Endothelial cell of umbilical vein (primary cell): ENCODE measurements at regions not wholly inside any gene's neighbourhood (a gene's known extent, or its start where the extent isn't known, plus 50 kb on each side); places are given as distances from the start of the nearest gene placed in this dataset.

Source experiments
- BruUV-seq: library from RNA; stranded (reverse); fragments of 400-500 nt; replicated peaks from 2 replicates; lab custom pipeline; 2021; lab: Mats Ljungman, UMichigan
- CTCF ChIA-PET: fragments of 300-600, 350-600 bp; sonication (Branson Sonifier 250); formaldehyde crosslinking; loops from one replicate; lab custom pipeline; 2021; ENCODE audit warnings: antibody characterized with exemption, inconsistent platforms; lab: Charles Lee
- POLR2A ChIA-PET: fragments of 300-600, 350-600 bp; sonication (Branson Sonifier 250); formaldehyde crosslinking; loops from one replicate; lab custom pipeline; 2021; ENCODE audit warnings: antibody characterized with exemption, inconsistent platforms; lab: Charles Lee
- DNase-seq: peaks from one replicate; pipeline ENCODE4 v3.0.0-alpha.2; 2011; ENCODE audit warnings: low read depth, low spot score
- FAIRE-seq: peaks from 2 replicates; lab custom pipeline; 2011; peaks lifted over from hg19 to GRCh38; lab: Jason Lieb, UNC
- H2AFZ ChIP-seq: 2 replicates; pipeline ENCODE4 v1.6.0; 2012; ENCODE audit warnings: low read depth, low read length, control low read depth, inconsistent platforms
- H3K27ac ChIP-seq: 2 replicates; pipeline ENCODE4 v1.5.1; 2011; ENCODE audit warnings: low read depth, mild to moderate bottlenecking, control low read depth, low read length, moderate library complexity; ENCODE audit not compliant: insufficient read depth
- H3K27me3 ChIP-seq, 2 experiments: 2 replicates each; pipeline versions ENCODE4 v1.6.0 to v1.6.1; 2011; ENCODE audit warnings: low read length in 2 of 2, mixed read lengths in 1 of 2; ENCODE audit not compliant: control insufficient read depth in 2 of 2, insufficient read depth in 2 of 2
- H3K36me3 ChIP-seq, 2 experiments: 2 replicates in 1 of 2; 3 replicates in 1 of 2; pipeline ENCODE4 v1.5.1; 2011; ENCODE audit warnings: low read length in 2 of 2, mild to moderate bottlenecking in 1 of 2, moderate library complexity in 1 of 2; ENCODE audit not compliant: control insufficient read depth in 2 of 2, insufficient read depth in 2 of 2; ENCODE audit errors: extremely low read depth in 1 of 2
- H3K4me1 ChIP-seq: 3 replicates; pipeline ENCODE4 v1.5.1; 2011; ENCODE audit warnings: mild to moderate bottlenecking, low read length; ENCODE audit not compliant: control insufficient read depth, insufficient read depth; ENCODE audit errors: extremely low read depth
- H3K4me2 ChIP-seq: 2 replicates; pipeline ENCODE4 v1.6.1; 2011; ENCODE audit warnings: low read length, control low read depth, mixed read lengths; ENCODE audit not compliant: insufficient read depth
- H3K4me3 ChIP-seq, 3 experiments: fragments of 200-600 bp in 1 of 3; sonication (generic), shearing (Covaris generic) in 1 of 3; replicated peaks in 1 of 3; 2 replicates each; pipeline ENCODE4 v1.5.1; 2011 to 2016; ENCODE audit warnings: control low read depth in 3 of 3, low read length in 3 of 3, mild to moderate bottlenecking in 2 of 3, inconsistent platforms in 1 of 3, low read depth in 1 of 3, moderate library complexity in 1 of 3; ENCODE audit not compliant: insufficient read depth in 1 of 3
- H3K79me2 ChIP-seq: 2 replicates; pipeline ENCODE4 v1.6.0; 2012; ENCODE audit warnings: low read length, inconsistent platforms; ENCODE audit not compliant: control insufficient read depth, insufficient read depth
- H3K9ac ChIP-seq: replicated peaks from 2 replicates; pipeline ENCODE3; 2011; ENCODE audit warnings: low read length, control low read depth; ENCODE audit not compliant: insufficient read depth; ENCODE audit errors: extremely low read depth
- H3K9me1 ChIP-seq: replicated peaks from 3 replicates; pipeline ENCODE4 v1.6.0; 2011; ENCODE audit warnings: mild to moderate bottlenecking, low read length; ENCODE audit not compliant: control insufficient read depth, insufficient read depth; ENCODE audit errors: extremely low read depth
- H3K9me3 ChIP-seq: replicated peaks from 2 replicates; pipeline ENCODE4 v1.5.1; 2012; ENCODE audit warnings: low read length, inconsistent platforms; ENCODE audit not compliant: control insufficient read depth, insufficient read depth
- H4K20me1 ChIP-seq: replicated peaks from 2 replicates; pipeline ENCODE3; 2011; ENCODE audit warnings: mild to moderate bottlenecking, low read length; ENCODE audit not compliant: control insufficient read depth, insufficient read depth; ENCODE audit errors: extremely low read depth
- CTCF ChIP-seq, 2 donors: IDR thresholded peaks; 1 replicate in 1 of 2; 2 replicates in 1 of 2; pipeline ENCODE4 v1.5.1; 2011; ENCODE audit warnings: low read length in 2 of 2, mild to moderate bottlenecking in 2 of 2, moderate library complexity in 2 of 2, control low read depth in 1 of 2, inconsistent platforms in 1 of 2, low read depth in 1 of 2; ENCODE audit not compliant: insufficient read depth in 1 of 2; ENCODE audit errors: extremely low read depth in 1 of 2
- EZH2 ChIP-seq: IDR thresholded peaks from 2 replicates; pipeline ENCODE4 v1.6.1; 2012; ENCODE audit warnings: borderline replicate concordance, low read depth, mild to moderate bottlenecking, moderate library complexity, low read length, inconsistent platforms; ENCODE audit not compliant: severe bottlenecking
- FOS ChIP-seq: IDR thresholded peaks from 2 replicates; pipeline ENCODE4 v1.6.1; 2011; ENCODE audit warnings: mild to moderate bottlenecking, low read length, moderate library complexity, borderline replicate concordance; ENCODE audit not compliant: insufficient read depth
- GATA2 ChIP-seq: IDR thresholded peaks from 2 replicates; pipeline ENCODE4 v1.7.0; 2011; ENCODE audit warnings: low read depth, mild to moderate bottlenecking, moderate library complexity, mixed read lengths, low read length; ENCODE audit not compliant: insufficient read length, insufficient read depth
- JUN ChIP-seq: IDR thresholded peaks from 2 replicates; pipeline ENCODE4 v1.6.1; 2011; ENCODE audit warnings: borderline replicate concordance, low read depth; ENCODE audit not compliant: insufficient read length, insufficient read depth
- MAX ChIP-seq: IDR thresholded peaks from 2 replicates; pipeline ENCODE4 v1.6.1; 2011; ENCODE audit not compliant: insufficient read depth, insufficient read length
- MYC ChIP-seq: IDR thresholded peaks from one replicate; pipeline ENCODE4 v1.6.1; 2011; ENCODE audit warnings: mild to moderate bottlenecking, low read depth, low read length
- POLR2A ChIP-seq: IDR thresholded peaks from 2 replicates; pipeline ENCODE4 v1.6.1; 2012; ENCODE audit warnings: low read depth, mild to moderate bottlenecking, control low read depth, low read length
- POLR2AphosphoS5 ChIP-seq: IDR thresholded peaks from 2 replicates; pipeline ENCODE4 v1.6.1; 2012; ENCODE audit warnings: low read depth, mild to moderate bottlenecking, control low read depth, low read length, moderate library complexity; ENCODE audit not compliant: insufficient read depth
- dilution Hi-C: fragments of 300-500 bp; cut with MboI; formaldehyde crosslinking; loops from one replicate; pipeline ENCODE4 v1.15.0; 2019; ENCODE audit warnings: low sequenced_read_pairs; ENCODE audit not compliant: extremely low pct_ligation_motif_present
- intact Hi-C: fragments of 100-400 bp; cut with micrococcal nuclease; formaldehyde crosslinking; loops from one replicate; pipeline ENCODE4 v1.10.0; 2022

GRCh38 chr2:22253171-22253570 is 1129.4 kb downstream of the TDRD15 start:
- Histone ChIP-seq H3K4me3 (no peak overlapping the region), H3K4me1 (no peaks in the 10 kb centered on the region), H4K20me1 (no peaks in the 10 kb centered on the region), H3K9ac (no peak overlapping the region), H2AFZ (no peak overlapping the region), H3K4me2 (no peak overlapping the region), H3K27me3 (no peaks in the 10 kb centered on the region), H3K9me1 (no peaks in the 10 kb centered on the region), H3K36me3 (no peaks in the 10 kb centered on the region), H3K79me2 (no peaks in the 10 kb centered on the region), H3K9me3 (peaks cover 2% of the 10 kb centered on the region), H3K27ac (no peak overlapping the region)
- DNase-seq, result no peak
- BruUV-seq, result no TSS peak
- dilution Hi-C loops, result no loop called here
- ChIA-PET CTCF (no interaction called here), POLR2A (no interaction called here)
- intact Hi-C loops, result no loop called here
- no peak for FAIRE-seq
- no peak for TF ChIP-seq MYC
- TF ChIP-seq FOS, result no peak
- no peak for TF ChIP-seq MAX
- TF ChIP-seq EZH2, result no peak
- no peak for TF ChIP-seq POLR2A
- TF ChIP-seq POLR2AphosphoS5, result no peak
- no peak for TF ChIP-seq GATA2
- no peak for TF ChIP-seq JUN
- no peak for TF ChIP-seq CTCF (IDR thresholded peaks at IDR 0.05; ENCODE audit: extremely low read depth in 1 of 2, insufficient read depth in 1 of 2, low read depth in 1 of 2, low read length in 2 of 2)
